Pancreas (tissue), 10 donors: ENCODE measurements at regions not wholly inside any gene's neighbourhood (a gene's known extent, or its start where the extent isn't known, plus 50 kb on each side); places are given as distances from the start of the nearest gene placed in this dataset.
A peak's percentile ranks its signal among the peaks of the same experiment; 100 is the strongest.

Experiments used
- ATAC-seq, 4 donors: fragments of 200-7000 bp; cut with Tn5 transposase; one replicate each; pipeline versions ENCODE4 v1.8.0 to v1.9.1; 2020; ENCODE audit warnings: mild to moderate bottlenecking in 4 of 4, moderate library complexity in 4 of 4
- DNase-seq, 6 donors: peaks; one replicate each; pipeline ENCODE4 v3.0.0-alpha.2; 2020
- FAIRE-seq: peaks from 2 replicates; lab custom pipeline; 2012; peaks lifted over from hg19 to GRCh38; lab: Jason Lieb, UNC
- H3K27ac ChIP-seq, 4 donors: fragments of 200-600 bp; sonication (generic); 1 replicate in 3 of 4; 2 replicates in 1 of 4; pipeline versions ENCODE4 v1.5.0 to v1.8.0; 2020
- H3K27me3 ChIP-seq, 4 donors: fragments of 200-600 bp; one replicate each; pipeline ENCODE4 v1.8.0; 2021
- H3K36me3 ChIP-seq, 3 donors: fragments of 200-600 bp; sonication (generic) in 1 of 3; one replicate each; pipeline versions ENCODE4 v1.5.0 to v1.8.0; 2020 to 2021
- H3K4me1 ChIP-seq, 3 donors: fragments of 200-600 bp; one replicate each; pipeline ENCODE4 v1.8.0; 2021
- H3K4me3 ChIP-seq, 4 donors: fragments of 200-600 bp; sonication (generic) in 2 of 4; one replicate each; pipeline versions ENCODE4 v1.5.0 to v1.8.0; 2020 to 2021
- H3K9me3 ChIP-seq, 4 donors: fragments of 200-600 bp; one replicate each; pipeline ENCODE4 v1.8.0; 2021
- CTCF ChIP-seq, 4 donors: fragments of 200-600 bp; sonication (generic) in 3 of 4; IDR thresholded peaks; one replicate each; pipeline versions ENCODE4 v1.5.0 to v1.8.0; 2021; ENCODE audit warnings: antibody characterized with exemption in 4 of 4
- WGBS, 2 donors: extraction: QIAGEN DNeasy Blood & Tissue Kit; methylation state at CpG; one replicate each; pipeline ENCODE4 v1.1.7; 2013; 5-methylcytosine and 5-hydroxymethylcytosine counted together
- intact Hi-C, 3 donors: fragments of 100-400 bp; cut with DNase I; formaldehyde crosslinking; loops; one replicate each; pipeline versions ENCODE4 v1.11.1 to v1.14.2; 2022
- donor health status: healthy with polysubstance abuse.
- donor health status: DM: no; HTN: no; CAD: no; lungs with moderate emphysema.
- donor health status: DM: no; HTN: no; CAD: no.
- donor health status: control.
- donor health status: control.
- donor health status: Bipolar disorder and iron deficiency.
- donor health status: DM: yes; HTN: yes; CAD: no.
- donor health status: DM: no; HTN: no; CAD: no.
- donor health status: DM: no; HTN: no; CAD: no.
- donor health status: DM: yes; HTN: yes; CAD: no.

GRCh38 chr14:89489761-89490437 is 72.9 kb upstream of the FOXN3 start:
- Histone ChIP-seq H3K27me3 (no peaks in the 10 kb centered on the region), H3K27ac (no peak overlapping the region), H3K9me3 (no peaks in the 10 kb centered on the region), H3K36me3 (no peaks in the 10 kb centered on the region), H3K4me3 (no peak overlapping the region), H3K4me1 (peaks cover 0 to 5% (median 0%) of the 10 kb centered on the region in 3 donors)
- no peak for TF ChIP-seq CTCF (IDR thresholded peaks at IDR 0.05)
- ATAC-seq (peak in 2 of 4 donors; percentile 12 to 19), DNase-seq (no peak), FAIRE-seq (no peak)
- intact Hi-C loops, result no loop called here
- whole genome bisulfite sequencing, 2 donors, result 70 to 73% methylated on average over 17 of the region's 17 CpGs

- FAIRE-seq (no peak), ATAC-seq (peak in 3 of 4 donors; percentile 9 to 41 (median 20)), DNase-seq (no peak)
- Histone ChIP-seq H3K4me3 (no peak overlapping the region), H3K27ac (no peak overlapping the region), H3K4me1 (peaks cover 0 to 5% (median 0%) of the 10 kb centered on the region in 3 donors), H3K9me3 (no peaks in the 10 kb centered on the region), H3K36me3 (no peaks in the 10 kb centered on the region), H3K27me3 (no peaks in the 10 kb centered on the region)
- intact Hi-C loops, result no loop called here
- no peak for TF ChIP-seq CTCF (IDR thresholded peaks at IDR 0.05)
- WGBS, 2 donors, result 54 to 56% methylated on average over 8 of the region's 8 CpGs
Observed at GRCh38 chr14:89486961-89487360, 69.9 kb upstream of the FOXN3 start.

- intact Hi-C loops, result no loop called here
Observed at GRCh38 chr14:89486505-89486904, 69.5 kb upstream of the FOXN3 start.

GRCh38 chr14:89485264-89485663 is 68.2 kb upstream of the FOXN3 start:
- 87 to 90% methylated on average over 2 of the region's 2 CpGs for WGBS, 2 donors
- H3K4me1 ChIP-seq, result peaks cover 0 to 5% (median 0%) of the 10 kb centered on the region in 3 donors
- no peak for TF ChIP-seq CTCF (IDR thresholded peaks at IDR 0.05)
- no peaks in the 10 kb centered on the region for H3K9me3 ChIP-seq
- H3K27me3 ChIP-seq, result no peaks in the 10 kb centered on the region
- ATAC-seq (peak in 3 of 4 donors; percentile 8 to 59 (median 27)), DNase-seq (no peak), FAIRE-seq (no peak)
- intact Hi-C loops, result no loop called here
- H3K4me3 ChIP-seq, result no peak overlapping the region
- H3K27ac ChIP-seq, result no peak overlapping the region
- H3K36me3 ChIP-seq, result no peaks in the 10 kb centered on the region

More at GRCh38 chr14:89486505-89486904, 69.5 kb upstream of the FOXN3 start:
- ATAC-seq, result peak in 2 of 4 donors; percentile 32 to 58
- WGBS, 2 donors, result 91 to 95% methylated on average over 8 of the region's 8 CpGs
- Histone ChIP-seq H3K4me1 (peaks cover 0 to 5% (median 0%) of the 10 kb centered on the region in 3 donors), H3K9me3 (no peaks in the 10 kb centered on the region), H3K36me3 (no peaks in the 10 kb centered on the region), H3K27ac (no peak overlapping the region), H3K4me3 (no peak overlapping the region), H3K27me3 (no peaks in the 10 kb centered on the region)
- no peak for FAIRE-seq
- no peak for DNase-seq
- no peak for TF ChIP-seq CTCF (IDR thresholded peaks at IDR 0.05)
